Activated CD8-positive, alpha-beta memory T cell treated with anti-CD3 and anti-CD28 coated beads for 24 hours (primary cell): ENCODE measurements at regions not wholly inside any gene's neighbourhood (a gene's known extent, or its start where the extent isn't known, plus 50 kb on each side); places are given as distances from the start of the nearest gene placed in this dataset.

Experiments
- DNase-seq: peaks from one replicate; pipeline ENCODE4 v3.0.0-alpha.2; 2020

GRCh38 chr14:96986256-96987085 lies 189.3 kb downstream of the VRK1 start:
- no peak for DNase-seq

GRCh38 chr14:96987086-96987474 lies 189.9 kb downstream of the VRK1 start:
- DNase-seq, result no peak

GRCh38 chr14:96987771-96988170 lies 190.6 kb downstream of the VRK1 start:
- DNase-seq, result no peak

GRCh38 chr14:96989306-96989705 lies 192.1 kb downstream of the VRK1 start:
- no peak for DNase-seq

GRCh38 chr14:96991226-96991625 lies 194.0 kb downstream of the VRK1 start:
- DNase-seq, result no peak

GRCh38 chr14:96994999-96995398 lies 197.8 kb downstream of the VRK1 start:
- DNase-seq, result no peak

GRCh38 chr14:96997269-96997668 lies 200.1 kb downstream of the VRK1 start:
- no peak for DNase-seq

- DNase-seq, result no peak
Observed at GRCh38 chr14:96997996-96998395, 200.8 kb downstream of the VRK1 start.

- no peak for DNase-seq
Observed at GRCh38 chr14:96999654-97000155, 202.5 kb downstream of the VRK1 start.

GRCh38 chr14:97002454-97002853 lies 205.3 kb downstream of the VRK1 start:
- DNase-seq, result no peak

- DNase-seq, result no peak
Observed at GRCh38 chr14:97005934-97006333, 208.8 kb downstream of the VRK1 start.

GRCh38 chr14:97010491-97011160 lies 213.4 kb downstream of the VRK1 start:
- no peak for DNase-seq

GRCh38 chr14:97013878-97014277 lies 216.7 kb downstream of the VRK1 start:
- DNase-seq, result no peak

- no peak for DNase-seq
Observed at GRCh38 chr14:97021001-97021400, 223.8 kb downstream of the VRK1 start.

- no peak for DNase-seq
Observed at GRCh38 chr14:97021571-97022168, 224.5 kb downstream of the VRK1 start.

- DNase-seq, result no peak
Observed at GRCh38 chr14:97022741-97023140, 225.6 kb downstream of the VRK1 start.

- no peak for DNase-seq
Observed at GRCh38 chr14:97023871-97024270, 226.7 kb downstream of the VRK1 start.

GRCh38 chr14:97024300-97024699 lies 227.1 kb downstream of the VRK1 start:
- no peak for DNase-seq

GRCh38 chr14:97025722-97026121 lies 228.5 kb downstream of the VRK1 start:
- no peak for DNase-seq

GRCh38 chr14:97027256-97027999 lies 230.2 kb downstream of the VRK1 start:
- no peak for DNase-seq

GRCh38 chr14:97028382-97028781 lies 231.2 kb downstream of the VRK1 start:
- no peak for DNase-seq

GRCh38 chr14:97029800-97030199 lies 232.6 kb downstream of the VRK1 start:
- no peak for DNase-seq

GRCh38 chr14:97031530-97031929 lies 234.3 kb downstream of the VRK1 start:
- no peak for DNase-seq
